H9 (cell line): ENCODE measurements at regions not wholly inside any gene's neighbourhood (a gene's known extent, or its start where the extent isn't known, plus 50 kb on each side); places are given as distances from the start of the nearest gene placed in this dataset.

Experiments used
- DNase-seq: peaks from one replicate; pipeline ENCODE4 v3.0.0-alpha.2; 2017
- H2AFZ ChIP-seq: one replicate; pipeline ENCODE4 v1.6.1; 2013; ENCODE audit warnings: mild to moderate bottlenecking, low read length, control low read depth, moderate library complexity
- H2AK5ac ChIP-seq: 2 replicates; pipeline ENCODE4 v1.6.1; 2013; ENCODE audit warnings: low read length, control low read depth, mixed read lengths; ENCODE audit not compliant: insufficient read length
- H2BK120ac ChIP-seq: one replicate; pipeline ENCODE4 v1.6.1; 2013; ENCODE audit warnings: low read depth, mild to moderate bottlenecking, low read length, control low read depth, inconsistent platforms; ENCODE audit not compliant: poor library complexity, severe bottlenecking
- H2BK12ac ChIP-seq: 2 replicates; pipeline ENCODE4 v1.6.1; 2013; ENCODE audit warnings: low read length, control low read depth, mixed read lengths, low read depth; ENCODE audit not compliant: insufficient read length
- H2BK15ac ChIP-seq: 2 replicates; pipeline ENCODE4 v1.6.1; 2013; ENCODE audit warnings: low read depth, low read length, control low read depth
- H2BK20ac ChIP-seq: one replicate; pipeline ENCODE4 v1.6.1; 2013; ENCODE audit warnings: low read depth, mild to moderate bottlenecking, low read length, control low read depth, inconsistent platforms; ENCODE audit not compliant: poor library complexity, severe bottlenecking
- H2BK5ac ChIP-seq: 2 replicates; pipeline ENCODE4 v1.6.1; 2013; ENCODE audit warnings: low read length, control low read depth, mixed read lengths; ENCODE audit not compliant: insufficient read length
- H3K14ac ChIP-seq: 2 replicates; pipeline ENCODE4 v1.6.1; 2013; ENCODE audit warnings: low read length, control low read depth; ENCODE audit not compliant: insufficient read depth
- H3K18ac ChIP-seq: 2 replicates; pipeline ENCODE4 v1.6.1; 2013; ENCODE audit warnings: low read depth, mild to moderate bottlenecking, mixed read lengths, low read length, control low read depth; ENCODE audit not compliant: insufficient read length
- H3K23ac ChIP-seq: 2 replicates; pipeline ENCODE4 v1.6.1; 2013; ENCODE audit warnings: low read length, control low read depth, mixed read lengths, low read depth; ENCODE audit not compliant: insufficient read length
- H3K23me2 ChIP-seq: 2 replicates; pipeline ENCODE4 v1.6.1; 2013; ENCODE audit warnings: low read depth, mild to moderate bottlenecking, mixed read lengths, low read length, control low read depth; ENCODE audit not compliant: insufficient read length, poor library complexity, severe bottlenecking
- H3K27ac ChIP-seq: 2 replicates; pipeline ENCODE4 v1.5.1; 2013; ENCODE audit warnings: low read length, control low read depth, mixed read lengths, low read depth; ENCODE audit not compliant: insufficient read length
- H3K27me3 ChIP-seq: 2 replicates; pipeline ENCODE4 v1.6.1; 2013; ENCODE audit warnings: low read length, control low read depth, inconsistent platforms; ENCODE audit not compliant: insufficient read depth
- H3K4ac ChIP-seq: 2 replicates; pipeline ENCODE4 v1.6.1; 2013; ENCODE audit warnings: low read depth, mild to moderate bottlenecking, control low read depth, inconsistent platforms, low read length, moderate library complexity
- H3K4me1 ChIP-seq: 2 replicates; pipeline ENCODE4 v1.6.1; 2013; ENCODE audit warnings: low read length, control low read depth, inconsistent platforms; ENCODE audit not compliant: insufficient read depth
- H3K4me2 ChIP-seq: 2 replicates; pipeline ENCODE4 v1.6.1; 2013; ENCODE audit warnings: low read length, control low read depth, mixed read lengths; ENCODE audit not compliant: insufficient read length, insufficient read depth
- H3K56ac ChIP-seq: 2 replicates; pipeline ENCODE4 v1.6.1; 2013; ENCODE audit warnings: low read depth, mild to moderate bottlenecking, mixed read lengths, low read length, control low read depth; ENCODE audit not compliant: insufficient read length
- H3K79me1 ChIP-seq: 2 replicates; pipeline ENCODE4 v1.6.1; 2013; ENCODE audit warnings: low read depth, mild to moderate bottlenecking, moderate library complexity, low read length, control low read depth, inconsistent platforms; ENCODE audit not compliant: insufficient read depth, poor library complexity, severe bottlenecking
- H3K79me2 ChIP-seq: 2 replicates; pipeline ENCODE4 v1.6.1; 2013; ENCODE audit warnings: low read length, control low read depth, inconsistent platforms; ENCODE audit not compliant: insufficient read depth
- H3K9ac ChIP-seq: 2 replicates; pipeline ENCODE4 v1.6.1; 2013; ENCODE audit warnings: low read length, control low read depth, mixed read lengths; ENCODE audit not compliant: insufficient read length; ENCODE audit errors: extremely low read depth
- H3K9me3 ChIP-seq: one replicate; pipeline ENCODE4 v1.6.1; 2013; ENCODE audit warnings: low read depth, low read length, inconsistent platforms; ENCODE audit not compliant: control insufficient read depth
- H3T11ph ChIP-seq: one replicate; pipeline ENCODE4 v1.6.1; 2013; ENCODE audit warnings: mild to moderate bottlenecking, low read length, control low read depth, inconsistent platforms
- H4K20me1 ChIP-seq: one replicate; pipeline ENCODE4 v1.6.1; 2013; ENCODE audit not compliant: control insufficient read depth, insufficient read length, insufficient read depth
- H4K5ac ChIP-seq: 2 replicates; pipeline ENCODE4 v1.6.1; 2013; ENCODE audit warnings: low read depth, mild to moderate bottlenecking, mixed read lengths, low read length, control low read depth; ENCODE audit not compliant: insufficient read length
- H4K8ac ChIP-seq: replicated peaks from 2 replicates; pipeline ENCODE4 v1.6.1; 2013; ENCODE audit warnings: low read length, control low read depth, mixed read lengths, low read depth; ENCODE audit not compliant: insufficient read length
- H4K91ac ChIP-seq: 2 replicates; pipeline ENCODE4 v1.6.1; 2013; ENCODE audit warnings: low read depth, mild to moderate bottlenecking, moderate library complexity, mixed read lengths, low read length, control low read depth; ENCODE audit not compliant: insufficient read length
- H3K27ac Mint-ChIP-seq, 3 experiments: 2 replicates in 2 of 3; 3 replicates in 1 of 3; pipeline ENCODE4 v1.8.0; 2020 to 2021; ENCODE audit warnings: mixed read lengths in 3 of 3, mild to moderate bottlenecking in 1 of 3, moderate library complexity in 1 of 3
- H3K27me3 Mint-ChIP-seq: 2 replicates; pipeline ENCODE4 v1.8.0; 2021; ENCODE audit warnings: low read depth, mild to moderate bottlenecking, moderate library complexity, mixed read lengths
- H3K36me3 Mint-ChIP-seq, 3 experiments: 2 replicates in 2 of 3; 3 replicates in 1 of 3; pipeline ENCODE4 v1.8.0; 2020 to 2021; ENCODE audit warnings: low read depth in 3 of 3, mixed read lengths in 3 of 3; ENCODE audit not compliant: insufficient read depth in 1 of 3
- H3K4me1 Mint-ChIP-seq, 2 experiments: 2 replicates each; pipeline ENCODE4 v1.8.0; 2020; ENCODE audit warnings: mixed read lengths in 2 of 2
- H3K4me3 Mint-ChIP-seq, 2 experiments: 2 replicates in 1 of 2; 3 replicates in 1 of 2; pipeline ENCODE4 v1.8.0; 2020 to 2021; ENCODE audit warnings: mild to moderate bottlenecking in 2 of 2, mixed read lengths in 2 of 2, moderate library complexity in 1 of 2
- H3K9me3 Mint-ChIP-seq, 2 experiments: 2 replicates in 1 of 2; 3 replicates in 1 of 2; pipeline ENCODE4 v1.8.0; 2020; ENCODE audit warnings: mild to moderate bottlenecking in 2 of 2, mixed read lengths in 2 of 2, moderate library complexity in 1 of 2
- WGBS: extraction: QIAGEN DNeasy Blood & Tissue Kit; methylation state at CpG from one replicate; pipeline ENCODE4 v1.1.7; 2013; ENCODE audit warnings: missing lambda C conversion rate, low lambda C conversion rate, mixed read lengths; ENCODE audit not compliant: insufficient read length; ENCODE audit errors: extremely low coverage; 5-methylcytosine and 5-hydroxymethylcytosine counted together
- TF ChIP-seq, protein P1 (sequence below): fragments of 200-600 bp; sonication (generic); conservative IDR thresholded peaks from 3 replicates; pipeline ENCODE4 v1.8.0; 2021; ENCODE audit warnings: antibody characterized with exemption, mild to moderate bottlenecking

DNA sequence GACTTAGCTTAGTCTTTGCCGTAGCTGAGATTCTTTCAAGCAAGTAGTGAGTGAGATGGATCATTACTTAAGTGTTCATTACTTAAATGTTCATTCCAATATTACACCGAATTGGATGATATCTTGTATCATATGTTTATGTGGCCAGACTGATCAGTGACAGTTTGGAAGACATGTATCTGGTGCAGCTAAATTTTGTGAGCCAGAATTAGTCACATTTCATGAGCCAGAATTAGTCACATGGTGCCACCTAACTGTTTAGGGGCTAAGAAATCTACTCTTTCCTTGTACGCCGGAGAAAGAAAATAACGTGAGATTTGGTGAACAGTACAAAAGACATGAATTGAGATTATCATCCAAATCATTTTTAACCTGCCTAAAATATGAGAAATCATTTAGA, 355.6 kb downstream of the USP25 start:
- Mint-ChIP-seq H3K9me3 (no peaks in the 10 kb centered on the region), H3K27ac (no peak overlapping the region), H3K27me3 (no peaks in the 10 kb centered on the region), H3K36me3 (no peaks in the 10 kb centered on the region), H3K4me3 (no peak overlapping the region), H3K4me1 (no peaks in the 10 kb centered on the region)
- Histone ChIP-seq H3K4ac (no peak overlapping the region), H3K79me2 (no peaks in the 10 kb centered on the region), H4K91ac (no peak overlapping the region), H4K8ac (no peak overlapping the region), H2AK5ac (no peak overlapping the region), H2AFZ (no peak overlapping the region), H2BK12ac (no peak overlapping the region), H2BK120ac (no peak overlapping the region), H2BK20ac (no peak overlapping the region), H3K18ac (no peak overlapping the region), H3K9ac (no peak overlapping the region), H3K4me2 (no peak overlapping the region), H3K4me1 (no peaks in the 10 kb centered on the region), H3K23ac (no peak overlapping the region), H3K23me2 (no peaks in the 10 kb centered on the region), H2BK15ac (no peak overlapping the region), H3K56ac (no peak overlapping the region), H3T11ph (no peak overlapping the region), H3K27ac (no peak overlapping the region), H3K79me1 (no peaks in the 10 kb centered on the region), H3K14ac (no peak overlapping the region), H2BK5ac (no peak overlapping the region), H4K20me1 (no peaks in the 10 kb centered on the region), H3K9me3 (no peaks in the 10 kb centered on the region), H4K5ac (no peak overlapping the region), H3K27me3 (no peaks in the 10 kb centered on the region)
- TF ChIP-seq, protein P1, sequence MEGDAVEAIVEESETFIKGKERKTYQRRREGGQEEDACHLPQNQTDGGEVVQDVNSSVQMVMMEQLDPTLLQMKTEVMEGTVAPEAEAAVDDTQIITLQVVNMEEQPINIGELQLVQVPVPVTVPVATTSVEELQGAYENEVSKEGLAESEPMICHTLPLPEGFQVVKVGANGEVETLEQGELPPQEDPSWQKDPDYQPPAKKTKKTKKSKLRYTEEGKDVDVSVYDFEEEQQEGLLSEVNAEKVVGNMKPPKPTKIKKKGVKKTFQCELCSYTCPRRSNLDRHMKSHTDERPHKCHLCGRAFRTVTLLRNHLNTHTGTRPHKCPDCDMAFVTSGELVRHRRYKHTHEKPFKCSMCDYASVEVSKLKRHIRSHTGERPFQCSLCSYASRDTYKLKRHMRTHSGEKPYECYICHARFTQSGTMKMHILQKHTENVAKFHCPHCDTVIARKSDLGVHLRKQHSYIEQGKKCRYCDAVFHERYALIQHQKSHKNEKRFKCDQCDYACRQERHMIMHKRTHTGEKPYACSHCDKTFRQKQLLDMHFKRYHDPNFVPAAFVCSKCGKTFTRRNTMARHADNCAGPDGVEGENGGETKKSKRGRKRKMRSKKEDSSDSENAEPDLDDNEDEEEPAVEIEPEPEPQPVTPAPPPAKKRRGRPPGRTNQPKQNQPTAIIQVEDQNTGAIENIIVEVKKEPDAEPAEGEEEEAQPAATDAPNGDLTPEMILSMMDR, result no peak
- DNase-seq, result no peak
- no CpG with 5 or more reads among the region's 5 CpGs for WGBS
